Keratinocyte (primary cell): ENCODE measurements at regions not wholly inside any gene's neighbourhood (a gene's known extent, or its start where the extent isn't known, plus 50 kb on each side); places are given as distances from the start of the nearest gene placed in this dataset.

Source experiments
- EZH2 ChIP-seq: IDR thresholded peaks from one replicate; pipeline ENCODE4 v1.6.1; 2012; ENCODE audit warnings: inconsistent platforms, mild to moderate bottlenecking, low read length, moderate library complexity
- TF ChIP-seq, protein P1 (sequence below), 3 experiments: IDR thresholded peaks in 1 of 3; conservative IDR thresholded peaks in 1 of 3; optimal IDR thresholded peaks in 1 of 3; 2 replicates in 2 of 3; 3 replicates in 1 of 3; pipeline versions ENCODE3 to v1.5.1; 2011; ENCODE audit warnings: low read length in 3 of 3, mild to moderate bottlenecking in 3 of 3, moderate library complexity in 2 of 3, control low read depth in 1 of 3, inconsistent platforms in 1 of 3; ENCODE audit not compliant: insufficient read depth in 2 of 3; ENCODE audit errors: extremely low read depth in 1 of 3

DNA sequence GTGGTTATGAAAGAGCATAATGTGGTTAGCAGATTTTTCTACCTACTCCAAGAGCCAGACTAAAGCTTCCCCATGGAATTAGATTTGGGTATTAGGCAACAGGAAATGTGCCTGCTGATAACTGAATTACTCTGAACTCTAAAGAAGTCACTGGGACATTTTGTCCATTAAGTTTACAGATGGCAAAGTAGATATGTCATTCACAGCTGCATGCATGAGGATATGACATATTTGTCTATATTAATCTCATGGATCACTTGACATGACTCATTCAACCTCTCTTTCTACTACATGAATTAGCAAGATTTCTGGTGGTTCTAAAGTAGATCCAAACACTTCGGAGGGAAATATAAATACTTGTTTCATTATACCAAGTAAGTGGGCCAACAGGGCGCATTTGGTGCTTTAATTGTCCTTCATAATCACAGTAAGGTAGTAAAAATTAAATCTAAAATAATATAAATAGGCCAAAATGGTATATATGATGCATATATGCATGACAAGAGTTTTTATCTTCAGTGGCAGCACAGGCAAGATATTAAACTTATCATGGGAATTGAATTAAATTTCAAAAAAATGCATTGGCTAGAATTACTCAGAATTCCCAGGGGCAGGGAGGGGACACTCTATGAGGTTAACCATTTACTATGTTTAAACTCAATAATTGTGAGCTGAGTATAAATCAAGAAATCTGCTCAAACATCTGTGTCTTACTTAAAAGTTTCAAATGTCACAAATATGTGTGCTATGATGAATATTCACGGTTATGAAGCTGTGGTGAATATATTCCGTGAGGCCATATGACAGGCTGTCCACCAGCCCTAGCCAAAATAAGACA, 365.3 kb upstream of the KCNMB2 start:
- TF ChIP-seq, protein P1, sequence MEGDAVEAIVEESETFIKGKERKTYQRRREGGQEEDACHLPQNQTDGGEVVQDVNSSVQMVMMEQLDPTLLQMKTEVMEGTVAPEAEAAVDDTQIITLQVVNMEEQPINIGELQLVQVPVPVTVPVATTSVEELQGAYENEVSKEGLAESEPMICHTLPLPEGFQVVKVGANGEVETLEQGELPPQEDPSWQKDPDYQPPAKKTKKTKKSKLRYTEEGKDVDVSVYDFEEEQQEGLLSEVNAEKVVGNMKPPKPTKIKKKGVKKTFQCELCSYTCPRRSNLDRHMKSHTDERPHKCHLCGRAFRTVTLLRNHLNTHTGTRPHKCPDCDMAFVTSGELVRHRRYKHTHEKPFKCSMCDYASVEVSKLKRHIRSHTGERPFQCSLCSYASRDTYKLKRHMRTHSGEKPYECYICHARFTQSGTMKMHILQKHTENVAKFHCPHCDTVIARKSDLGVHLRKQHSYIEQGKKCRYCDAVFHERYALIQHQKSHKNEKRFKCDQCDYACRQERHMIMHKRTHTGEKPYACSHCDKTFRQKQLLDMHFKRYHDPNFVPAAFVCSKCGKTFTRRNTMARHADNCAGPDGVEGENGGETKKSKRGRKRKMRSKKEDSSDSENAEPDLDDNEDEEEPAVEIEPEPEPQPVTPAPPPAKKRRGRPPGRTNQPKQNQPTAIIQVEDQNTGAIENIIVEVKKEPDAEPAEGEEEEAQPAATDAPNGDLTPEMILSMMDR (optimal IDR thresholded peaks at IDR 0.05 in 1 of 3, IDR thresholded peaks at IDR 0.05 in 1 of 3, conservative IDR thresholded peaks at IDR 0.05 in 1 of 3; ENCODE audit: extremely low read depth in 1 of 3, insufficient read depth in 2 of 3, low read length in 3 of 3): no peak
- no peak for TF ChIP-seq EZH2
